ENCODE measurements at regions not wholly inside any gene's neighbourhood (a gene's known extent, or its start where the extent isn't known, plus 50 kb on each side); places are given as distances from the start of the nearest gene placed in this dataset.

DNA sequence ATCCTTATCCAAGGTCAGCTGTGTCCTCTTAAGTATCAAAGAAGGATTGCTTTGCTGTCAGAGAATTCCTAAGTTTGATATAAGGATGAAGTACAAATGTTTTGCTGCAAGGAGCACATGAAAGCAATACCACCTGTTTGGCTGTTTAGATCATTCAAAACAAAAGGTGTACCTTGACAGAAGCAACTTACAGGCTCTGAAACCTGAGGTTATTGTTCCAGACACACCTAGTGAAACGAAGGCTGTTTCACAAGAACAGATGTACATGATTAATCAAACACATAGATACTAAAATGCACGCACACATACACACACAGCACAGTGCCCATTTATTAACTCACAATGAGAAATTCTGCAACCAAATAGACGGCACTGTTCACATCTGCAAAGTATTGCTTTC, 166.2 kb downstream of the RBM43 start:
- no peak for TF ChIP-seq POLR2AphosphoS5 (IDR thresholded peaks at IDR 0.05)
- TF ChIP-seq, protein P1, sequence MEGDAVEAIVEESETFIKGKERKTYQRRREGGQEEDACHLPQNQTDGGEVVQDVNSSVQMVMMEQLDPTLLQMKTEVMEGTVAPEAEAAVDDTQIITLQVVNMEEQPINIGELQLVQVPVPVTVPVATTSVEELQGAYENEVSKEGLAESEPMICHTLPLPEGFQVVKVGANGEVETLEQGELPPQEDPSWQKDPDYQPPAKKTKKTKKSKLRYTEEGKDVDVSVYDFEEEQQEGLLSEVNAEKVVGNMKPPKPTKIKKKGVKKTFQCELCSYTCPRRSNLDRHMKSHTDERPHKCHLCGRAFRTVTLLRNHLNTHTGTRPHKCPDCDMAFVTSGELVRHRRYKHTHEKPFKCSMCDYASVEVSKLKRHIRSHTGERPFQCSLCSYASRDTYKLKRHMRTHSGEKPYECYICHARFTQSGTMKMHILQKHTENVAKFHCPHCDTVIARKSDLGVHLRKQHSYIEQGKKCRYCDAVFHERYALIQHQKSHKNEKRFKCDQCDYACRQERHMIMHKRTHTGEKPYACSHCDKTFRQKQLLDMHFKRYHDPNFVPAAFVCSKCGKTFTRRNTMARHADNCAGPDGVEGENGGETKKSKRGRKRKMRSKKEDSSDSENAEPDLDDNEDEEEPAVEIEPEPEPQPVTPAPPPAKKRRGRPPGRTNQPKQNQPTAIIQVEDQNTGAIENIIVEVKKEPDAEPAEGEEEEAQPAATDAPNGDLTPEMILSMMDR (IDR thresholded peaks at IDR 0.05) = no peak

Measured in prostate gland (tissue), 2 donors.